ENCODE measurements at regions not wholly inside any gene's neighbourhood (a gene's known extent, or its start where the extent isn't known, plus 50 kb on each side); places are given as distances from the start of the nearest gene placed in this dataset.

- TF ChIP-seq POLR2AphosphoS5 (IDR thresholded peaks at IDR 0.05; ENCODE audit: low read depth, low read length) (no peak), TAF1 (IDR thresholded peaks at IDR 0.05; ENCODE audit: borderline replicate concordance, low read depth, low read length) (no peak), POLR2A (IDR thresholded peaks at IDR 0.05; ENCODE audit: low read depth, low read length) (no peak)
These were observed 253.8 kb downstream of the SLITRK5 start for GRCh38 chr13:87925006-87925405.

Data from GM12892 (cell line).